ENCODE measurements at regions not wholly inside any gene's neighbourhood (a gene's known extent, or its start where the extent isn't known, plus 50 kb on each side); places are given as distances from the start of the nearest gene placed in this dataset.

DNA sequence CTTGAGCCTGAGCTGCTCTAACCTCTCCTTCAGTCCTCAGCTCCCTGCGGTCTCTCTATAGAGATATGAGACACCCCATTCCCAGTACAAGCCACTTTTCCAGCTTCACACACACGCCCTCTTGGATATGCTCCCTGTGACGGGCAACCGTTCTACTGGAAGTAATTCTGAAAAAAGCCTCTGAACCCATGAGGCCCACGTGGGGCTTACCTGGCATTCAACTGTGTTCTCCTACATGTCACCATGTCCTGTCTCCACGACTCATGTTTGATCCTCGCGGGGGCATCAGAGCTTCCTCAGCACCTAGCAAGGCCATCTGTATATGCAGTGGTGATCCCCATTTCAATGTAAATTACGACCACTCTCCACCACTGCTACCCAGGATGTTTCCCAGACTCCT is 69.2 kb upstream of the DUSP22 start:
- Histone ChIP-seq H3F3A (replicated peaks; ENCODE audit: insufficient read depth) (peaks cover 8% of the 10 kb centered on the region), H3K4me3 (ENCODE audit: low read depth in 2 of 2, low read length in 1 of 2) (no peak overlapping the region), H3K9me3 (no peaks in the 10 kb centered on the region), H2AFZ (ENCODE audit: low read depth) (no peak overlapping the region), H3K9ac (no peak overlapping the region), H3K27ac (ENCODE audit: low read depth in 2 of 2, low read length in 1 of 2) (no peak overlapping the region), H3K9me2 (no peaks in the 10 kb centered on the region), H3K27me3 (ENCODE audit: insufficient read depth) (peaks cover 64% of the 10 kb centered on the region), H3K4me2 (no peak overlapping the region), H3K79me2 (ENCODE audit: insufficient read depth) (no peaks in the 10 kb centered on the region), H4K20me1 (ENCODE audit: insufficient read depth) (no peaks in the 10 kb centered on the region), H3K36me3 (replicated peaks in 1 of 2; ENCODE audit: control insufficient read depth in 1 of 2, insufficient read depth in 2 of 2, low read length in 1 of 2) (no peaks in the 10 kb centered on the region), H3K4me1 (ENCODE audit: control insufficient read depth in 1 of 2, insufficient read depth in 2 of 2, low read depth in 1 of 2, low read length in 1 of 2) (0 out of 4 replicates have a peak, but pooled peaks cover 0 to 5% of the 10 kb centered on the region in 2 experiments)
- TF ChIP-seq ELF1 (IDR thresholded peaks at IDR 0.05), result no peak
- CTCF ChIA-PET, result interaction anchor here (1.3 to 1.6 kb wide), 2 partner anchors 20 to 34 kb away, joined by 3 to 5 read pairs; no protein-coding TSS in a partner anchor
- DNase-seq, result no peak
- POLR2A ChIA-PET, result no interaction called here
- 18% methylated on average over 8 of the region's 9 CpGs for WGBS (ENCODE audit: low lambda C conversion rate)

DNA sequence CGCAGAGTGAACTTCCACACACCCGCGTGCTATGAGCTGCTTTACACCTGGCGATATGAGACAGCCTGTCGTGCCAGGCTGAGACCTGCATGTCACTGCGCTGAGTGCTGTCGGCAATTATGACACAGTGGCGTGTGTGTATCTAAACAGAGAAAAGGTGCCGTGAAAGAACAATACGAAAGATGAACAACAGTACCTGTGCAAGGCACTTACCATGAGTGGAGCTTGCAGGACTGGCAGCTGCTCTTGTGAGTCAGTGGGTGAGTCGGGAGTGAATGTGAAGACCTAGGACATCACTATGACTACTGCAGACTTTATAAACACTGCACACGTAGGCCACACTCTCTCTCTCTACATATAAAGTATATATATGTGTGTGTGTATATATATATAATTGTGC is 68.5 kb upstream of the DUSP22 start:
- CTCF ChIA-PET, result interaction anchor here (1.3 kb wide), 1 partner anchor 21 kb away, joined by 3 read pairs; no protein-coding TSS in a partner anchor
- Histone ChIP-seq H3K9me2 (no peaks in the 10 kb centered on the region), H2AFZ (ENCODE audit: low read depth) (no peak overlapping the region), H3K4me3 (ENCODE audit: low read depth in 2 of 2, low read length in 1 of 2) (no peak overlapping the region), H3F3A (replicated peaks; ENCODE audit: insufficient read depth) (peaks cover 8% of the 10 kb centered on the region), H3K79me2 (ENCODE audit: insufficient read depth) (no peaks in the 10 kb centered on the region), H3K27me3 (ENCODE audit: insufficient read depth) (peaks cover 70% of the 10 kb centered on the region), H3K27ac (ENCODE audit: low read depth in 2 of 2, low read length in 1 of 2) (no peak overlapping the region), H3K36me3 (replicated peaks in 1 of 2; ENCODE audit: control insufficient read depth in 1 of 2, insufficient read depth in 2 of 2, low read length in 1 of 2) (no peaks in the 10 kb centered on the region), H3K9ac (no peak overlapping the region), H3K9me3 (no peaks in the 10 kb centered on the region), H4K20me1 (ENCODE audit: insufficient read depth) (no peaks in the 10 kb centered on the region), H3K4me1 (ENCODE audit: control insufficient read depth in 1 of 2, insufficient read depth in 2 of 2, low read depth in 1 of 2, low read length in 1 of 2) (0 out of 4 replicates have a peak, but pooled peaks cover 0 to 5% of the 10 kb centered on the region in 2 experiments), H3K4me2 (no peak overlapping the region)
- DNase-seq, result no peak
- TF ChIP-seq MXI1 (IDR thresholded peaks at IDR 0.05; ENCODE audit: low read depth, low read length), result no peak
- TF ChIP-seq TEAD4 (IDR thresholded peaks at IDR 0.05; ENCODE audit: borderline replicate concordance, insufficient read depth), result no peak
- TF ChIP-seq RCOR1 (IDR thresholded peaks at IDR 0.05; ENCODE audit: low read length), result no peak
- no peak for TF ChIP-seq POLR2AphosphoS5 (IDR thresholded peaks at IDR 0.05; ENCODE audit: low read depth, low read length)
- TF ChIP-seq, protein P1, sequence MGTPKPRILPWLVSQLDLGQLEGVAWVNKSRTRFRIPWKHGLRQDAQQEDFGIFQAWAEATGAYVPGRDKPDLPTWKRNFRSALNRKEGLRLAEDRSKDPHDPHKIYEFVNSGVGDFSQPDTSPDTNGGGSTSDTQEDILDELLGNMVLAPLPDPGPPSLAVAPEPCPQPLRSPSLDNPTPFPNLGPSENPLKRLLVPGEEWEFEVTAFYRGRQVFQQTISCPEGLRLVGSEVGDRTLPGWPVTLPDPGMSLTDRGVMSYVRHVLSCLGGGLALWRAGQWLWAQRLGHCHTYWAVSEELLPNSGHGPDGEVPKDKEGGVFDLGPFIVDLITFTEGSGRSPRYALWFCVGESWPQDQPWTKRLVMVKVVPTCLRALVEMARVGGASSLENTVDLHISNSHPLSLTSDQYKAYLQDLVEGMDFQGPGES (IDR thresholded peaks at IDR 0.05; ENCODE audit: low read depth, low read length), result no peak
- TF ChIP-seq YY1 (IDR thresholded peaks at IDR 0.05; ENCODE audit: low read depth), result no peak
- TF ChIP-seq, protein P2, sequence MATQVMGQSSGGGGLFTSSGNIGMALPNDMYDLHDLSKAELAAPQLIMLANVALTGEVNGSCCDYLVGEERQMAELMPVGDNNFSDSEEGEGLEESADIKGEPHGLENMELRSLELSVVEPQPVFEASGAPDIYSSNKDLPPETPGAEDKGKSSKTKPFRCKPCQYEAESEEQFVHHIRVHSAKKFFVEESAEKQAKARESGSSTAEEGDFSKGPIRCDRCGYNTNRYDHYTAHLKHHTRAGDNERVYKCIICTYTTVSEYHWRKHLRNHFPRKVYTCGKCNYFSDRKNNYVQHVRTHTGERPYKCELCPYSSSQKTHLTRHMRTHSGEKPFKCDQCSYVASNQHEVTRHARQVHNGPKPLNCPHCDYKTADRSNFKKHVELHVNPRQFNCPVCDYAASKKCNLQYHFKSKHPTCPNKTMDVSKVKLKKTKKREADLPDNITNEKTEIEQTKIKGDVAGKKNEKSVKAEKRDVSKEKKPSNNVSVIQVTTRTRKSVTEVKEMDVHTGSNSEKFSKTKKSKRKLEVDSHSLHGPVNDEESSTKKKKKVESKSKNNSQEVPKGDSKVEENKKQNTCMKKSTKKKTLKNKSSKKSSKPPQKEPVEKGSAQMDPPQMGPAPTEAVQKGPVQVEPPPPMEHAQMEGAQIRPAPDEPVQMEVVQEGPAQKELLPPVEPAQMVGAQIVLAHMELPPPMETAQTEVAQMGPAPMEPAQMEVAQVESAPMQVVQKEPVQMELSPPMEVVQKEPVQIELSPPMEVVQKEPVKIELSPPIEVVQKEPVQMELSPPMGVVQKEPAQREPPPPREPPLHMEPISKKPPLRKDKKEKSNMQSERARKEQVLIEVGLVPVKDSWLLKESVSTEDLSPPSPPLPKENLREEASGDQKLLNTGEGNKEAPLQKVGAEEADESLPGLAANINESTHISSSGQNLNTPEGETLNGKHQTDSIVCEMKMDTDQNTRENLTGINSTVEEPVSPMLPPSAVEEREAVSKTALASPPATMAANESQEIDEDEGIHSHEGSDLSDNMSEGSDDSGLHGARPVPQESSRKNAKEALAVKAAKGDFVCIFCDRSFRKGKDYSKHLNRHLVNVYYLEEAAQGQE (IDR thresholded peaks at IDR 0.05; ENCODE audit: low read depth, low read length), result no peak
- TF ChIP-seq SMC3 (IDR thresholded peaks at IDR 0.05; ENCODE audit: low read depth, low read length), result no peak
- TF ChIP-seq NFIC (IDR thresholded peaks at IDR 0.05; ENCODE audit: borderline replicate concordance), result no peak
- no peak for TF ChIP-seq NRF1 (IDR thresholded peaks at IDR 0.05; ENCODE audit: low read depth, low read length)
- no peak for TF ChIP-seq SIN3A (IDR thresholded peaks at IDR 0.05; ENCODE audit: borderline replicate concordance, low read depth, low read length)
- TF ChIP-seq RAD21 (IDR thresholded peaks at IDR 0.05; ENCODE audit: low read length), result no peak
- TF ChIP-seq, protein P3, sequence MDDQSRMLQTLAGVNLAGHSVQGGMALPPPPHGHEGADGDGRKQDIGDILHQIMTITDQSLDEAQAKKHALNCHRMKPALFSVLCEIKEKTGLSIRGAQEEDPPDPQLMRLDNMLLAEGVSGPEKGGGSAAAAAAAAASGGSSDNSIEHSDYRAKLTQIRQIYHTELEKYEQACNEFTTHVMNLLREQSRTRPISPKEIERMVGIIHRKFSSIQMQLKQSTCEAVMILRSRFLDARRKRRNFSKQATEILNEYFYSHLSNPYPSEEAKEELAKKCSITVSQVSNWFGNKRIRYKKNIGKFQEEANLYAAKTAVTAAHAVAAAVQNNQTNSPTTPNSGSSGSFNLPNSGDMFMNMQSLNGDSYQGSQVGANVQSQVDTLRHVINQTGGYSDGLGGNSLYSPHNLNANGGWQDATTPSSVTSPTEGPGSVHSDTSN (IDR thresholded peaks at IDR 0.05), result no peak
- no peak for TF ChIP-seq FOXJ3 (CRISPR knock-in tag; IDR thresholded peaks at IDR 0.05)
- TF ChIP-seq TCF12 (IDR thresholded peaks at IDR 0.05), result no peak
- TF ChIP-seq, protein P4, sequence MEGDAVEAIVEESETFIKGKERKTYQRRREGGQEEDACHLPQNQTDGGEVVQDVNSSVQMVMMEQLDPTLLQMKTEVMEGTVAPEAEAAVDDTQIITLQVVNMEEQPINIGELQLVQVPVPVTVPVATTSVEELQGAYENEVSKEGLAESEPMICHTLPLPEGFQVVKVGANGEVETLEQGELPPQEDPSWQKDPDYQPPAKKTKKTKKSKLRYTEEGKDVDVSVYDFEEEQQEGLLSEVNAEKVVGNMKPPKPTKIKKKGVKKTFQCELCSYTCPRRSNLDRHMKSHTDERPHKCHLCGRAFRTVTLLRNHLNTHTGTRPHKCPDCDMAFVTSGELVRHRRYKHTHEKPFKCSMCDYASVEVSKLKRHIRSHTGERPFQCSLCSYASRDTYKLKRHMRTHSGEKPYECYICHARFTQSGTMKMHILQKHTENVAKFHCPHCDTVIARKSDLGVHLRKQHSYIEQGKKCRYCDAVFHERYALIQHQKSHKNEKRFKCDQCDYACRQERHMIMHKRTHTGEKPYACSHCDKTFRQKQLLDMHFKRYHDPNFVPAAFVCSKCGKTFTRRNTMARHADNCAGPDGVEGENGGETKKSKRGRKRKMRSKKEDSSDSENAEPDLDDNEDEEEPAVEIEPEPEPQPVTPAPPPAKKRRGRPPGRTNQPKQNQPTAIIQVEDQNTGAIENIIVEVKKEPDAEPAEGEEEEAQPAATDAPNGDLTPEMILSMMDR (IDR thresholded peaks at IDR 0.05), result no peak
- no peak for TF ChIP-seq MEF2A (IDR thresholded peaks at IDR 0.05; ENCODE audit: borderline replicate concordance, low read depth)
- TF ChIP-seq FOXM1 (IDR thresholded peaks at IDR 0.05; ENCODE audit: low read depth), result no peak
- no peak for TF ChIP-seq EZH2phosphoT487 (IDR thresholded peaks at IDR 0.05; ENCODE audit: borderline replicate concordance, low read depth)
- TF ChIP-seq, protein P5, sequence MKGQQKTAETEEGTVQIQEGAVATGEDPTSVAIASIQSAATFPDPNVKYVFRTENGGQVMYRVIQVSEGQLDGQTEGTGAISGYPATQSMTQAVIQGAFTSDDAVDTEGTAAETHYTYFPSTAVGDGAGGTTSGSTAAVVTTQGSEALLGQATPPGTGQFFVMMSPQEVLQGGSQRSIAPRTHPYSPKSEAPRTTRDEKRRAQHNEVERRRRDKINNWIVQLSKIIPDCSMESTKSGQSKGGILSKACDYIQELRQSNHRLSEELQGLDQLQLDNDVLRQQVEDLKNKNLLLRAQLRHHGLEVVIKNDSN (IDR thresholded peaks at IDR 0.05; ENCODE audit: borderline replicate concordance, low read depth), result no peak
- 34% methylated on average over 9 of the region's 12 CpGs for WGBS (ENCODE audit: low lambda C conversion rate)
- POLR2A ChIA-PET, result no interaction called here

Data from SK-N-SH (cell line).